Gastroesophageal sphincter (tissue), 3 donors: ENCODE measurements at regions not wholly inside any gene's neighbourhood (a gene's known extent, or its start where the extent isn't known, plus 50 kb on each side); places are given as distances from the start of the nearest gene placed in this dataset.

Source experiments
- EP300 ChIP-seq: sonication (generic); formaldehyde crosslinking; IDR thresholded peaks from one replicate; pipeline ENCODE4 v1.6.1; 2017; ENCODE audit warnings: antibody characterized with exemption, mild to moderate bottlenecking
- TF ChIP-seq, protein P1 (sequence below), 4 experiments: fragments of 200-600 bp in 2 of 4; fragments of 450-650 bp in 2 of 4; sonication (generic) in 1 of 4; IDR thresholded peaks; one replicate each; pipeline ENCODE4 v1.5.1; 2017 to 2019; ENCODE audit warnings: antibody characterized with exemption in 4 of 4, mild to moderate bottlenecking in 2 of 4, moderate library complexity in 2 of 4

- TF ChIP-seq, protein P1, sequence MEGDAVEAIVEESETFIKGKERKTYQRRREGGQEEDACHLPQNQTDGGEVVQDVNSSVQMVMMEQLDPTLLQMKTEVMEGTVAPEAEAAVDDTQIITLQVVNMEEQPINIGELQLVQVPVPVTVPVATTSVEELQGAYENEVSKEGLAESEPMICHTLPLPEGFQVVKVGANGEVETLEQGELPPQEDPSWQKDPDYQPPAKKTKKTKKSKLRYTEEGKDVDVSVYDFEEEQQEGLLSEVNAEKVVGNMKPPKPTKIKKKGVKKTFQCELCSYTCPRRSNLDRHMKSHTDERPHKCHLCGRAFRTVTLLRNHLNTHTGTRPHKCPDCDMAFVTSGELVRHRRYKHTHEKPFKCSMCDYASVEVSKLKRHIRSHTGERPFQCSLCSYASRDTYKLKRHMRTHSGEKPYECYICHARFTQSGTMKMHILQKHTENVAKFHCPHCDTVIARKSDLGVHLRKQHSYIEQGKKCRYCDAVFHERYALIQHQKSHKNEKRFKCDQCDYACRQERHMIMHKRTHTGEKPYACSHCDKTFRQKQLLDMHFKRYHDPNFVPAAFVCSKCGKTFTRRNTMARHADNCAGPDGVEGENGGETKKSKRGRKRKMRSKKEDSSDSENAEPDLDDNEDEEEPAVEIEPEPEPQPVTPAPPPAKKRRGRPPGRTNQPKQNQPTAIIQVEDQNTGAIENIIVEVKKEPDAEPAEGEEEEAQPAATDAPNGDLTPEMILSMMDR (IDR thresholded peaks at IDR 0.05), result no peak
- no peak for TF ChIP-seq EP300
Observed at GRCh38 chr12:125685915-125686314, 620.7 kb downstream of the AACS start.
